Activated naive CD4-positive, alpha-beta T cell treated with anti-CD3 and anti-CD28 coated beads, Interleukin-2, amount 10 ng/mL, durations not matched to agents 7 days and 5 days (primary cell): ENCODE measurements at regions not wholly inside any gene's neighbourhood (a gene's known extent, or its start where the extent isn't known, plus 50 kb on each side); places are given as distances from the start of the nearest gene placed in this dataset.

Source experiments
- CTCF ChIA-PET: fragments of 350-600 bp; sonication (Branson Sonifier 250); formaldehyde crosslinking; loops from one replicate; lab custom pipeline; 2021; ENCODE audit warnings: antibody characterized with exemption; lab: Charles Lee
- DNase-seq: peaks from one replicate; pipeline ENCODE4 v3.0.0-alpha.2; 2020
- H3K27ac Mint-ChIP-seq: one replicate; pipeline ENCODE4 v1.8.0; 2021; ENCODE audit warnings: mild to moderate bottlenecking, moderate library complexity, mixed read lengths
- H3K27me3 Mint-ChIP-seq: one replicate; pipeline ENCODE4 v1.8.0; 2021; ENCODE audit warnings: mild to moderate bottlenecking, mixed read lengths
- H3K36me3 Mint-ChIP-seq: one replicate; pipeline ENCODE4 v1.8.0; 2021; ENCODE audit warnings: mixed read lengths
- H3K4me1 Mint-ChIP-seq: one replicate; pipeline ENCODE4 v1.8.0; 2021; ENCODE audit warnings: mixed read lengths
- H3K4me3 Mint-ChIP-seq: one replicate; pipeline ENCODE4 v1.8.0; 2021; ENCODE audit warnings: mild to moderate bottlenecking, moderate library complexity, mixed read lengths
- H3K9me3 Mint-ChIP-seq: one replicate; pipeline ENCODE4 v1.8.0; 2021; ENCODE audit warnings: mixed read lengths

- H3K36me3 Mint-ChIP-seq, result no peaks in the 10 kb centered on the region
- no peak for DNase-seq
- H3K4me3 Mint-ChIP-seq, result no peak overlapping the region
- CTCF ChIA-PET, result no interaction called here
- no peaks in the 10 kb centered on the region for H3K4me1 Mint-ChIP-seq
- H3K27ac Mint-ChIP-seq, result no peak overlapping the region
- no peaks in the 10 kb centered on the region for H3K27me3 Mint-ChIP-seq
- H3K9me3 Mint-ChIP-seq, result peaks cover 11% of the 10 kb centered on the region
Measured at GRCh38 chr3:164174059-164174458, 904.2 kb downstream of the SI start.

GRCh38 chr3:164155400-164155799 is 922.9 kb downstream of the SI start:
- no peaks in the 10 kb centered on the region for H3K4me1 Mint-ChIP-seq
- H3K9me3 Mint-ChIP-seq, result peaks cover 19% of the 10 kb centered on the region
- DNase-seq, result no peak
- H3K27ac Mint-ChIP-seq, result no peak overlapping the region
- H3K27me3 Mint-ChIP-seq, result no peaks in the 10 kb centered on the region
- CTCF ChIA-PET, result no interaction called here
- H3K36me3 Mint-ChIP-seq, result no peaks in the 10 kb centered on the region
- H3K4me3 Mint-ChIP-seq, result no peak overlapping the region

- Mint-ChIP-seq H3K27ac (no peak overlapping the region), H3K27me3 (no peaks in the 10 kb centered on the region), H3K4me3 (no peak overlapping the region), H3K9me3 (peaks cover 28% of the 10 kb centered on the region), H3K4me1 (no peaks in the 10 kb centered on the region), H3K36me3 (no peaks in the 10 kb centered on the region)
- CTCF ChIA-PET, result no interaction called here
- DNase-seq, result no peak
Measured at GRCh38 chr3:164144824-164145223, 933.5 kb downstream of the SI start.

GRCh38 chr3:164132878-164133277 is 945.4 kb downstream of the SI start:
- Mint-ChIP-seq H3K9me3 (peaks cover 10% of the 10 kb centered on the region), H3K36me3 (no peaks in the 10 kb centered on the region), H3K4me3 (no peak overlapping the region), H3K27me3 (no peaks in the 10 kb centered on the region), H3K4me1 (no peaks in the 10 kb centered on the region), H3K27ac (no peak overlapping the region)
- DNase-seq, result no peak
- CTCF ChIA-PET, result no interaction called here

- Mint-ChIP-seq H3K4me1 (no peaks in the 10 kb centered on the region), H3K4me3 (no peak overlapping the region), H3K36me3 (no peaks in the 10 kb centered on the region), H3K9me3 (peaks cover 12% of the 10 kb centered on the region), H3K27me3 (no peaks in the 10 kb centered on the region), H3K27ac (no peak overlapping the region)
- no peak for DNase-seq
- CTCF ChIA-PET, result no interaction called here
Measured at GRCh38 chr3:164113371-164114332, 964.6 kb downstream of the SI start.

GRCh38 chr3:164096352-164096751 is 981.9 kb downstream of the SI start:
- H3K27me3 Mint-ChIP-seq, result no peaks in the 10 kb centered on the region
- peaks cover 8% of the 10 kb centered on the region for H3K9me3 Mint-ChIP-seq
- no peak for DNase-seq
- CTCF ChIA-PET, result no interaction called here
- H3K4me1 Mint-ChIP-seq, result no peaks in the 10 kb centered on the region
- no peaks in the 10 kb centered on the region for H3K36me3 Mint-ChIP-seq
- no peak overlapping the region for H3K4me3 Mint-ChIP-seq
- H3K27ac Mint-ChIP-seq, result no peak overlapping the region

GRCh38 chr3:164095949-164096348 is 982.3 kb downstream of the SI start:
- no peak overlapping the region for H3K27ac Mint-ChIP-seq
- peaks cover 9% of the 10 kb centered on the region for H3K9me3 Mint-ChIP-seq
- no peak overlapping the region for H3K4me3 Mint-ChIP-seq

GRCh38 chr3:164095279-164095678 is 983.0 kb downstream of the SI start:
- Mint-ChIP-seq H3K36me3 (no peaks in the 10 kb centered on the region), H3K9me3 (peaks cover 9% of the 10 kb centered on the region), H3K27me3 (no peaks in the 10 kb centered on the region), H3K27ac (no peak overlapping the region), H3K4me3 (no peak overlapping the region), H3K4me1 (no peaks in the 10 kb centered on the region)
- CTCF ChIA-PET, result no interaction called here
- DNase-seq, result no peak

More at GRCh38 chr3:164095949-164096348, 982.3 kb downstream of the SI start:
- H3K27me3 Mint-ChIP-seq, result no peaks in the 10 kb centered on the region
- DNase-seq, result no peak
- H3K36me3 Mint-ChIP-seq, result no peaks in the 10 kb centered on the region
- CTCF ChIA-PET, result no interaction called here
- no peaks in the 10 kb centered on the region for H3K4me1 Mint-ChIP-seq

- Mint-ChIP-seq H3K27ac (no peak overlapping the region), H3K9me3 (peaks cover 6% of the 10 kb centered on the region), H3K27me3 (no peaks in the 10 kb centered on the region), H3K4me3 (no peak overlapping the region), H3K36me3 (no peaks in the 10 kb centered on the region), H3K4me1 (no peaks in the 10 kb centered on the region)
- DNase-seq, result no peak
- CTCF ChIA-PET, result no interaction called here
Measured at GRCh38 chr3:164094546-164094945, 983.8 kb downstream of the SI start.

GRCh38 chr3:164080208-164080607 is 998.1 kb downstream of the SI start:
- Mint-ChIP-seq H3K9me3 (peaks cover 15% of the 10 kb centered on the region), H3K27me3 (no peaks in the 10 kb centered on the region), H3K36me3 (no peaks in the 10 kb centered on the region), H3K4me1 (no peaks in the 10 kb centered on the region), H3K4me3 (no peak overlapping the region), H3K27ac (no peak overlapping the region)
- CTCF ChIA-PET, result no interaction called here
- DNase-seq, result no peak

GRCh38 chr3:164064298-164064697 is 1014.0 kb downstream of the SI start:
- no peaks in the 10 kb centered on the region for H3K36me3 Mint-ChIP-seq
- no peaks in the 10 kb centered on the region for H3K4me1 Mint-ChIP-seq
- DNase-seq, result no peak
- H3K27ac Mint-ChIP-seq, result no peak overlapping the region
- CTCF ChIA-PET, result no interaction called here
- H3K9me3 Mint-ChIP-seq, result peaks cover 10% of the 10 kb centered on the region
- no peaks in the 10 kb centered on the region for H3K27me3 Mint-ChIP-seq
- H3K4me3 Mint-ChIP-seq, result no peak overlapping the region

- Mint-ChIP-seq H3K9me3 (peaks cover 12% of the 10 kb centered on the region), H3K4me1 (no peaks in the 10 kb centered on the region), H3K27ac (no peak overlapping the region)
Measured at GRCh38 chr3:164060923-164061322, 1017.4 kb downstream of the SI start.

GRCh38 chr3:164049847-164050246 is 1028.4 kb downstream of the SI start:
- no peak overlapping the region for H3K4me3 Mint-ChIP-seq
- H3K27me3 Mint-ChIP-seq, result no peaks in the 10 kb centered on the region
- CTCF ChIA-PET, result no interaction called here

More at GRCh38 chr3:164060923-164061322, 1017.4 kb downstream of the SI start:
- DNase-seq, result no peak
- no peaks in the 10 kb centered on the region for H3K27me3 Mint-ChIP-seq
- H3K4me3 Mint-ChIP-seq, result no peak overlapping the region
- H3K36me3 Mint-ChIP-seq, result no peaks in the 10 kb centered on the region
- CTCF ChIA-PET, result no interaction called here

GRCh38 chr3:164048451-164048850 is 1029.8 kb downstream of the SI start:
- CTCF ChIA-PET, result no interaction called here
- Mint-ChIP-seq H3K4me1 (no peaks in the 10 kb centered on the region), H3K27ac (no peak overlapping the region), H3K27me3 (no peaks in the 10 kb centered on the region), H3K4me3 (no peak overlapping the region), H3K9me3 (peaks cover 2% of the 10 kb centered on the region), H3K36me3 (no peaks in the 10 kb centered on the region)
- DNase-seq, result no peak

More at GRCh38 chr3:164049847-164050246, 1028.4 kb downstream of the SI start:
- H3K9me3 Mint-ChIP-seq, result peaks cover 2% of the 10 kb centered on the region
- no peak overlapping the region for H3K27ac Mint-ChIP-seq
- H3K4me1 Mint-ChIP-seq, result no peaks in the 10 kb centered on the region
- no peaks in the 10 kb centered on the region for H3K36me3 Mint-ChIP-seq
- DNase-seq, result no peak

GRCh38 chr3:164040991-164041390 is 1037.3 kb downstream of the SI start:
- no peak overlapping the region for H3K27ac Mint-ChIP-seq
- H3K27me3 Mint-ChIP-seq, result no peaks in the 10 kb centered on the region
- no peak for DNase-seq
- CTCF ChIA-PET, result no interaction called here
- peaks cover 2% of the 10 kb centered on the region for H3K9me3 Mint-ChIP-seq
- H3K4me3 Mint-ChIP-seq, result no peak overlapping the region
- H3K4me1 Mint-ChIP-seq, result no peaks in the 10 kb centered on the region
- H3K36me3 Mint-ChIP-seq, result no peaks in the 10 kb centered on the region
